ENCODE measurements at regions not wholly inside any gene's neighbourhood (a gene's known extent, or its start where the extent isn't known, plus 50 kb on each side); places are given as distances from the start of the nearest gene placed in this dataset.

DNA sequence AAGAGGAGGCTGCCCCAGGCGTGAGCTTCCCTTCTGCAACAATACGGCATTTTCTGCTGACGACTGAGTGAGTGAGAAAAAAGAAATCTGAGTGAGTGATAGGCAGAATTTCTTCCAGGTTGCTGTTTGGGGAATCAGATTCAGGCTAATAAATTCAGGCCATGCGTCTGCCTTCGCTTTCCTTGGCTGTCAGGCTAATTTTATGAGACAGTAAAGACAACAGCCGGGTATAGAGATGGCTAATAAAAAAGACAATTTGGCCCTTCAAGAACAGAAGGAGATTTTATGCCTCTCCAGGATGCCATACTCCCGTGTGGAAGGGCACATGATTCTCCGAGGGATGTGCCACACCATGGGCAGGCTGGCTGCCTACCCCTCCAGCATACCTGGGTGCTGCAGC lies 145.9 kb upstream of the UBL3 start:
- no peak for DNase-seq

DNA sequence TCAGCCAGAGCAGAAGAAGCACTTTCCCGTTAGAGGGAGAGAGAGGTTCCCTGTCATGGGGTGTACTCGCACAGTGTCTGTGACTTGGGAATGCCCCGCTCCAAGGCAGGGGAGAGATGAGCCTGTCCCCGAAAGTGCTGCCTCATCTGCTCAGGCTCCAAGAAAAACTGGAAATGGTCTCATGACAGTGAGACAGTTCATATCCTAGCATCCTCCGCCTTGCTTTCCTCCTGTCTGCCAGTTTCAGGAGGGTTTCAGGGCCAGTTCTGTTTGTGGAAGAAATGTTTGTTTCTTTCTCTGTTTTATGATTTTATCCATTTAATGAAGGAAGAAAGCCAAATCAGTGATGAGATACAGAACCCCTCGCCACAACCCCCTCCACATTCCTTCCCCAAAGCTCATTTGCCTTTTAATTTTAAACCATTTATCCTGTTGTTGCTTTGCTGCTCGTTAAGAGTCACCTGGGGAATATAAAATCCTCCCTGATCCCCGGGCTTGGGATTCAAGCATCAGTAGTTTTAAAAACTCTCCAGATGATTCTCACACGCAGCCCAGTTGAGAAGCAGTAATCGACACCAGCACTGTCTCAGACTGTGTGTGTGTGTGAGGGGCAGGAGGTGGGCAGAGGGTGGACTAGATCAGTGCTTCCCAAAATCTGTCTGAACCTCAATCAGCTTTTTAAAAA lies 144.6 kb upstream of the UBL3 start:
- no peak for DNase-seq

DNA sequence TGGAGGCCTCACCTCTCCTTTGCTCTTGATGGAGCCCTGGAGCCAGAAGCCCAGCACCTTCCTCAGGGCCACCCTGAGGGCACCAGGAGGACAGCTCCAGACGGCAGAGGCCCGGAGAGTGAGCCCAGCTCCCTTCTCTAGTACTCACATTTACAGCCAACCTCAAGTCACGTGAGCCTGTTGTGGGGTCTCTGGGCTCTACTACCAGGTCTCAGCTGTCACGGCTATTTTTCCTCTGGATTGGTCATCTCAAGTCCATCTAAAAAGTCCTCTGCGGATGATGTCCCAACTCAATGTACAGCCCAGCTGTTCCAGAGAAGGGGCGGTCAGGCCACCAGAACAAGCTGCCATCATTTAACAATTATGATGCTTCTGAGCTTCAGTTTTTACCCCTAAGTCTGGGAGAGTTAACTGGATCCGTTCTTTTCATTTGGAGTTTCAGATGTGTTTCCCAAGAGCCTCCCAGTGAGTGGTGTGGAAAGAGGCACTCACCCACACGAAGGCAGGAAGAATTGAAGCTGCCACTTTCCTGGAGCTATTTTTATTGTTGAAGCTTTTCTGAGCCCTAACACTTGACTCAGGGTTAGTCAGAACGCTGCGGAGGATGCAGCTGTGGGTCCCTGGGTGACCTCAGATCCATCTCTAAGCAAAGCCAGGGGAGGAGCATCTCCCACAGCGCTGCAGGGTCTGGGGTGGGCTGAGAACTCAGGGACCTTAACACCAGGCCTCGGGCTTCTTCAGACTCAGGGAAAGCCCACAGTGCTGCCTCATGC lies 143.5 kb upstream of the UBL3 start:
- DNase-seq, result no peak

DNA sequence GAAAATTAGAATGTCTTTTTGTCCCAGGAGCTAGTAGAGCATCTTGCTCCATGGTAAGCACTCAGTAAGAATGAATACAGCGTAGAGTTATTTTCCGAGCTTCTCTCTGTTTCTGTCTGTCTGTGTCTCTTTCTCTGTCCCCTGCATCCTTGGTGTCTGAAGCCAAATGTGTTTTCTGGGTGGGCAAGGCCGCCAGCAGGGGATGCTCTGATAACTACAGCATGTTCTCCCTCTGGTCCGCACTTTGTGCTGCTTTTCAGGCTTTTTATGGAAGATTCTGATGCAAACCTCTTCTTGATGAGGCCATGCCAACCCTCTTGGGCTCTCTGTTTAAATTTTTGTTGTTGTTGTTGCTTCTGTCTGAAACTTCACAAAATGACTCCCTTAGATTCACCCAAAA lies 142.8 kb upstream of the UBL3 start:
- DNase-seq, result no peak

DNA sequence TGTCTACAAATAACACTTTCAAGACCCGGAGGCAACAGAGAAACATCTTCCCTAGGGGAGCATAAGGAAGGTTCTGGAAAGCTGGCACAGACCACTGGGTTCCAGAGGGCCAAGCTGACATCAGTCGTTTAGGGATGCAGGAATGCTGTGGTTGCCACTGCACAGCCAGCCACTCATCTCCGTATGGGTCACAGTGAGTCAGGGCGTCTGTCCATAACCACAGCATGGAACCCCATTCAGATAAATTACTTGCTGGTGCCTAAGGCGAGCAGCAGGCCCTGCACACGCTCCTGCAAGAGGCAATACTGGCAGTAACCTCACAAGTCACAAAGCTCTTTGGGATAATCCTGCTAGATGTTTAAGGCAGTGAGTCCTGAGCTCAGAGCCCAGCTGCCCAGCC lies 140.9 kb upstream of the UBL3 start:
- no peak for DNase-seq

DNA sequence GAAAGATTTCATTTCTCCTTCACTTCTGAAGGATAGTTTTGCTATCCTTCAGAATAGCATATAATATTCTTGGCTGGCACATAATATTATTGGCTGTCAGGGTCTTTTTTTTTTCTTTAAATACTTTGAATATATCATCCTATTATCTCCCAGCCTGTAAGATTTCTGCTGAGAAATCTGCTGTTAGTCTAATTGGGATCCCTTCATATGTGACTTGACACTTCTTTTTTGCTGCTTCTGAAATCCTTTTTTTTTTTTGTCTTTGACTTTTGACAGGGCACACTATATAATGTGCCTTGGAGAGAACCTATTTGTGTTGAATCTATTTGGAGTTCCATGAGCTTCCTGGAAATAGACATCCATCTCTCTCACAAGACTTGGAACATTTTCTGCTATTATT lies 136.9 kb upstream of the UBL3 start:
- no peak for DNase-seq

DNA sequence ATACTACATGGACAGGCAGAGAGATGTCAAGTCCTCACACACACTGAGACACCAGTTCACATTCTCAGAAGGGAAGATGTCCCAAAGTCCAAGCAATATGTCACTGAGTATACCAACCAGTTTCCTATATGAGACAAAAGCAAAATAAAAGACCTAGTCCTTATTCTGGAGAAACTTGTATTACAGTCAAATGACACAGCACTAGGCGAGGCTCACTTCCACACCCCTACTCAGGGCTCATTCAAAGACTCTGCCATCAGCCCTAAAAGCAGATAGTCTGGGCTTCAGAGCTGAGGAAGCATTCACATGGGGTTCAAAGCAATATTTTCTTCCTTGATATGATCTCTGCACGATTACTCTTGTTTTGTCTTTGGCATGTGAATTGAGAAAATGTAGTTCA lies 129.9 kb upstream of the UBL3 start:
- no peak for DNase-seq

DNA sequence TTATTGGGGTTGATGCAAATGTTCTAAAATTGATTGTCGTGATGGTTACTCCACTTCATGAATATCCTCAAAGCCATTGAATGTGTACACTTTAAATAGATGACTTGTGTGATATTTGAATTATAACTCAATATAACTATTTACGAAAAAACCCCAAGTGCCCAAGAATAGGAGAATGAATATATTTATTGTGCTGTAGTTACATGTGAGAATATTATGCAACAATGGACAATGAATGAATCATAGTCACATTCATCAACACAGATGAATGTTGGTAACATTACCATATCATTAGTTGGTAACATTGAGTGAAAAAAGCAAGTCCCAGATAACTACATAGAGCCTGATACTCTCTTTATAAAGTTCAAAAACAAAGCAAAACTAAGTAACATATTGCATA lies 127.8 kb upstream of the UBL3 start:
- DNase-seq, result no peak

DNA sequence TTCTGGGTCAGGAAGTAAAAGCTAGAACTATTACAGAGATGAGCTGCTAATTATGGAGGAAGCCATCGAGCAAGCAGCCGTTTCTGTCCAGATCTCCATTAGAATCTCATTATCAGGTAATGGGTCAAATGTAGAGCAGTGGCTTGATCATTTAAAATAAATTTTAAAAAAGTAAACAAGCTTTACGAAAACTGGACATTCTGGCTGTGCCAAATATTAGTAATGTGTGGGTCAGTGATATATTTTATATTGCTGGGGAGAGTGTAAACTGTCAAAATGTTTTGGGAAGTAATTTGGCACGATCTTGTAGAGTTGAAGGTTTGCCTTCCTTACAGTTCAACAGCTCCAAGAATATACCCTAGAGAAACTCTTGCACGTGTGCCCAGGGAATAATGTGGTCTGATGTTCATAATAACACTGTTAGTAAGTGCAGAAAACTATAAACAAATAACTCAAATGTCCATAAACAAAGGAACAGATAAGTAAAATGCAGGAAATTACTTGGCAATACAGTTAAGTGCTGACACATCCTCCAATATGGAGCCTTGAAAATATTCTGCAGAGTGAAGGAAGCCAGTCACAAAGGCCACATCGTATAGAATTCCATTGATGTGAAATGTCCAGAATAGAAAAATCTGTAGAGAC lies 127.2 kb upstream of the UBL3 start:
- DNase-seq, result no peak

DNA sequence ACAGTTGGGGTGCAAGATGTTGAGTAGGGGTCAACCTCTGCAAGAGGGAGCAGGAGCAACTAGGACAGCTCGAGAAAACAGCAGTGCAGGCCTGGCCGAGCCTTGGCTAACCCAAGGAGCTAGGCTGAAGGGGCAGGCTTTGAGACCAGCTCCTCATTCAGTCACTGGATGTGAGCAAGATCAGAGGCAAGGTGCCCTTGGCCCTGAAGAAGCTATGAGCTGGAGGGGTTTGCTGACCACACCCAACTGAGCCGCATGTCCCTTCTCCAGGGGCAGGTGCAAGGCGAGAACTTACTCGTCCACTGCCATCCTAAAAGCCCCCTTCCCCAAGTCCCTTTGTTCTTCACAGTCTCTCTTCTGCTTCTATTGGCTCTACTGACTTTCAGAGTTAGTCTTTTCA lies 126.1 kb upstream of the UBL3 start:
- DNase-seq, result no peak

DNA sequence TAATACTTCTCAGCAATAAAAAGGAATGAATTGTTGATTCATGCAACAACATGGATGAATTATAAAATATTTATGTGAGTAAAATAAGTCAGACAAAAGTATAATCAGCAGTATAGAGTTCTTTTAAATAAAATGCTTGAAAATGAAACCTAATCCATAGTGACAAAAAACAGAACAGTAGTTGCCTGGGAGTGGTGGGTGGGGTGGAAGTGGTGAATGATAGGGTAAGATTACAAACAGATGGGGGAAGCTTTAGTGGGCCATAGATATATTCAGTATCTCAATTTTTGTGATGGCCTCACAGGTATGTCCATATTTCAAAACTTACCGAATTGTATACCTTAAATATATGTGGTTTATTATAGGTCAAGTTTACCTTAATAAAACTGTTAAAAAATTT lies 124.9 kb upstream of the UBL3 start:
- DNase-seq, result no peak

DNA sequence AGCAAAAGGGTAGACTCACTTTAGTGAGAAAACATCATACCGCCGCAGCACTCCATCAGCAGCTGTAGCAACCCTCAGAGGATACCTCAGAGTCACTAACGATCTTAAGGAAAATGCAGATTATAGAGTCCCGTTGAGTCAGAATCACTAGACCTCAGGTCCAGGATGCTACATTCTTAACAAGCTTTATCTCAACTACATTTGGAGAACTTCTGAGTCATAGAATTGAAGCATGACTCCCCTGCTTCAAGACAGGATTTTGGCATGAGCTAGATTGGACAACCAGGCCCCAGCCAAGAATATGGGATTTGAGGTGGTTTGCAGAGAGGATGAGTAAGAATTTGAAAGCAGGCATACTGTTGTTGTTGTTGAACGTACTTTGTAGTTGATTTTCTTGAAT lies 118.9 kb upstream of the UBL3 start:
- DNase-seq, result no peak

DNA sequence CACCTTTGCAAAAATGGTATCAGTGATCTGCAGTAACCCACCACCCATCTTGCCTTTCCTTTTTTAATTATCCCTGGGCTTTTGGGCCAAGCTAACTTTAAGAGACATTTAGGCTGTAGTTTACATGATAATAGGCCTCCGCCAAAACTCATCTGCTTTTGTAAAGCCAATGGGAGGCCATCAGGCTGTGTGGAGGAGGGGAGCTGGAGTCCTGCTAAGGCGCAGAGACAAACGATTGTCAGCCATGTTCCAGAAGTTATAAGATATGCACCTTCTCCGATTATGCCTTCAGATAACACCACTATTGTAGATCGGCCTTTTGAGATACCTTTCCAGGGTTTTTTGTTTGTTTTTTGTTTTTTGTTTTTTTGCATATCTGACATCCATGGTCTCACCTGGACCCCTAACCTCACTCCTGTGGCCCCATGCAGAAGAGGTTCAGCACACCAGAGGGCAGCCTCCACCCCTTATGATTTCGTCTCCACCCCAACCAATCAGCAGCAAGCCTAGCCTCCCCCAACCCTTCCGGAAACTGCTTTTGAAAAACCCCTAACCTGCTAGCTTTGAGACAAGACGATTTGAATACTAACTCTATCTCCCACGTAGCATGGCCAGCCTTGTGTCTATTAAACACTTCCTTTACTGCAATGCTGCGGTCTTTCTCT lies 113.9 kb upstream of the UBL3 start:
- no peak for DNase-seq

DNA sequence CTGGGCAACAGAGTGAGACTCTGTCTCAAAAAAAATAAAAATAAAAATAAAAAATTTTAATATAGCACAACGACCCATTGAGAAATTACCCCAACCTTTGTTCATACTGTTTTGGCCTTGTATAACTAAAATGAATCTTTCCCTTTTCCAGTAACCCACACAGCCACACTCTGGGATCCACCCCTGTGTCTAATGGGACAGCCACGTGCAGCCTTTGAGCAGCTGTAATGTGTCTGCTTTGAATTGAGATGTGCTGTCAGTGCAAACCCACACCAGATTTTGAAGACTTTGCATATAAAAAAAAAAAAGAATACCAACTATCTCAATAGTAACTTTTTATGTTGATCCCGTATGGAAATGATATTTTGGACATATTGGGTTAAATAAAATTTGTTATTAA lies 112.7 kb upstream of the UBL3 start:
- DNase-seq, result no peak

DNA sequence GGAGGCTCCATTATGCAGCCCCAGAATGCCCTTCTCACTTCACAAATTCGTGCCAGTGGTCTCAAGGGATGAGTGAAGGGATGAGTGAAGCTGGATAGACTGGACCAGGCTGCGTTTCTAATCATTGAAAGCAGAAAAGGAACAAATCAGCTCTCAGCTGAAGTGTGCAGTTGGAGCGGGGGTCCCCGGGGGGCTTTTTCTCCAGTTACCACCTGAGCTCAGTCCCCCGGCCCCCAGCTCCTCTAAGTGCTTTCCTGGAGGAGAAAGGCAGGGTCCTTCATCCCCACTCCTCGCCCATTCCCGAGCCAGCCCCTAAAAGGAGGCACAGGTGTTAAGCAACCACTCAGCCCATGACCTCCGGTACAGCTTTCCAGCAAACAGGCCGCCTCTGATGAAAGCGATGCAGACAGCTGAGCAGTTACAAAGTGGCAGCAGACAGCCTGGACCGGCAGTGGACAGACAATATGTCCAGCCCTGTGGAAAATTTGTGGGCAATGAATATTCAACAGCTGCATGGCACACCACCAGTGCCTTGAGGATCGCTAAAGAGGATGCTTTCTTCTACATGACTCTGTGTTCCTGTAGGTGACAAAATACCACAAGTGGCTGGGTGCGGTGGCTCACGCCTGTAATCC lies 110.7 kb upstream of the UBL3 start:
- DNase-seq, result no peak

DNA sequence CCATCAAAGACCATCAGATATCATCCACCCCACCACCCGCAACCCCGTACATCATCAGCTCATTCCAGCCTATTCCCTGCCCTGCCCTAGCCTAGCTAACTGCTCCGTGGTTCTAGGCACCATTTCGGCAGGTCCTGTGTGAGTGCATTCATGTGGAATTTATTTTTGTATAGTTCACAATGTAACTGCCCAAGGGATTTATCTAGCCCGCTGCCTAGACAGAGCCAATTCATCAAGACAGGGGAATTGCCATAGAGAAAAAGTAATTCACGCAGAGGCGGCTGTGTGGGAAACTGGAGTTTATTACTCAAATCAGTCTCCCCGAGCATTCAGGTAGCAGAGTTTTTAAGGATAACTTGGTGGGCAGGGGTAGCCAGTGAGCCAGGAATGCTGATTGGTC lies 109.2 kb upstream of the UBL3 start:
- DNase-seq, result no peak

DNA sequence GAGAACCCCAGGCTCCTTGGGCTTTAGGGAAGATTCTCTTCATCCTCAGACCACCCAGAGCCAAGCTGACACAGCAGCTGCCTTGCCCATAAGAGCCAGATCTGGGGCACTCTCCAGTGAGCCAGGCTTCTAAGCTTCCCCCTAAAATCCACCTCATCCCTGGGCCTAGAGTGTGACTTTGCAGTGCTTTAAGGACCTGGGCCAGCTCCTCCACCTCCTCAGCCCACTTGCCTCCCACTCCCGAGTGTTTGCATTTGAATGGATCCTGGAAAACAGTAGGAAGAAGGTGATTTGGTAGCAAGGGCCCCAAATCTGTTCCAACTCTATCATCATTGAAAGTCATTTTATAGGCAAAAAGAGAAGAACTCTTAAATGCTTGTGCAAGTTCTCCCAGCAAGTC lies 108.7 kb upstream of the UBL3 start:
- no peak for DNase-seq

DNA sequence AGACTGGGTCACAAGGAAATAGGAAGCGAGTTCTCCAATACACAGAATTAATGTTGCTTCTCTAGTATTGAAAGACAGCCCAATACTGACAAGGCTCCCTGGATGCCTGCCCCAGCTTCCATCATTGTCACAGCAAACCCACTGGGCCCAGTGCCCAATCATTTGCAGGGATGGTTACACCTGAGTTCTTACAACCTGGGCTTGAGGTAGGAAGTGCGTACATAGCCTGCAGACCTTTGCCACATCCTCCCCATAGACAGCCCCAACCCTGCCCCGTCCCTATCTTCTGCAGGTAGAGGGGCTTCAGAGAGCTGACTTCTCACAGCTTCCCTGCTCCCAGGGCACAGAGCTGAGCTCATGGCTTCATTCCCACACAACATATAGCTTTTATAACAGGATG lies 108.1 kb upstream of the UBL3 start:
- DNase-seq, result no peak

DNA sequence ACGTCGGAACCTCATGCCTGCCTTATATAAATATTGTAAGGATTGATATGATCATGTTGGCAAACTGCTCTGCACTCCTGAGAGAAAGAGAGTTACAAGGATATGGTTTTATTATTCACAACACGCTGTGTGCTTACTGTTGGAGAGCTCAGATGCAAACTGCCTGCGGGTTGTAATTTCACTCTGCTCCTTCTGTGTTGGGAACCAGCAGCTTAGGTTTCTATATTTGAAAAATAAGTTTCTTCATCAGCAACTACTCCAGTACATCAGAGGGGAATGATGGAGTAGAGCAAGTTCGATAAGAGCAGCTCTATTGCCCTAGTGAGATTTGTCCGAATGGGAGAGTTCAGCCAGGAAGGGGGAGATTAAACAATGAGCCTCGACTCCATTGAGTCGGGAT lies 106.9 kb upstream of the UBL3 start:
- DNase-seq, result no peak

DNA sequence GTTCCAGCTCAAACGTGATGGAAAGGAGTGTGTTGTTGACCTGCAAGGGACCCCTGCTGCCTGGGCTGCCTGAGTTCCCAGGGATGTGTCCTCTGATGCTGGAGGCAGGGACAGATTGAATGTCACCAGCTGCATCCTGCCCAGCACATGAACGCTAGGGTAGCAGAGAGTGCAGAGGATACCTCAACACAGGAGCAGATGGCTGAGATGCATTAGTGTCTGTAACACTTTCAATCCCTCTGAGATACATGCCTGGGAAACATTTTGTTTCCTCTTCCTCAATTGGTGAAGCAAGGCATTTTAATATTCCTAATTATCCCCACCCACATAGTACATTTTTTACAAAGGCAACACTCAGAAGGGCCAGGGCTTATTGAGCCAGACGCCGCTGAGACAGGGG lies 106.4 kb upstream of the UBL3 start:
- peak; percentile 16 for DNase-seq

DNA sequence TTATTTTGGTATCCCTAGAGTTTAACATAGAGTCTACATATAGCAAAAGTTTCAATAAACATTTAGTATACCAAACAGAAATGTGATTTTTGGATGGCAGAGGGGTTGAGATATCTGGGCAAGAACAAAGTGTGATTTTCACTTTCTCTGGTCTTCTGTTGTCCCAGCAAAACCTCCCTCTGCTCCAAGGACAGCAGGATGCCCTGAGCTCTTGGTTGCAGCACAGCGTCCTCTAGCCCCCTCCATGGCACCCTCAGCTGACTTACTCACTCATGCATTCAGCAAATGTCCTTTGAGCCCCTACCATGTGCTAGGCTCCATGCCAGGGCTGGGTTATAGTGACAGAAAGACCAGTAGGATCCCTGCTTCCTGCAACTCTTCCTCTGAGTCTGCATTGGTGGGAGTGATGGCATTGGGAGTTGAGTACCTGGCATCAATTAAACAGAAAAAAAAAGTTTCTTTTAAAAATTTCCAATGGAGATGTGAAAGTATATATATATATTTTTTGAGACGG lies 104.8 kb upstream of the UBL3 start:
- DNase-seq, result no peak

Measured in right kidney (tissue), 1 donor.